MCF 10A (cell line): ENCODE measurements at regions not wholly inside any gene's neighbourhood (a gene's known extent, or its start where the extent isn't known, plus 50 kb on each side); places are given as distances from the start of the nearest gene placed in this dataset.

Source experiments
- BruUV-seq: library from RNA; stranded (reverse); fragments of 400-500 nt; replicated peaks from 2 replicates; lab custom pipeline; 2021; lab: Mats Ljungman, UMichigan
- CTCF ChIA-PET: fragments of 300-600 bp; sonication (Branson Sonifier 250); formaldehyde crosslinking; extraction: SDS; loops from one replicate; lab custom pipeline; 2021; ENCODE audit warnings: antibody characterized with exemption, inconsistent platforms; lab: Yijun Ruan, JAX
- POLR2A ChIA-PET: fragments of 300-600, 350-650 bp; sonication (Branson Sonifier 250); formaldehyde crosslinking; extraction: SDS; loops from one replicate; lab custom pipeline; 2020; ENCODE audit warnings: antibody characterized with exemption, inconsistent platforms; lab: Yijun Ruan, JAX
- DNase-seq: peaks from one replicate; pipeline ENCODE4 v3.0.0-alpha.2; 2018; ENCODE audit not compliant: unreplicated experiment
- H3K27ac Mint-ChIP-seq: one replicate; pipeline ENCODE4 v1.8.0; 2022; ENCODE audit warnings: mild to moderate bottlenecking, low read depth, mixed read lengths; ENCODE audit not compliant: unreplicated experiment
- H3K27me3 Mint-ChIP-seq: one replicate; pipeline ENCODE4 v1.8.0; 2022; ENCODE audit warnings: mixed read lengths; ENCODE audit not compliant: insufficient read depth, unreplicated experiment
- H3K36me3 Mint-ChIP-seq: one replicate; pipeline ENCODE4 v1.8.0; 2022; ENCODE audit warnings: mild to moderate bottlenecking, moderate library complexity, mixed read lengths; ENCODE audit not compliant: insufficient read depth, unreplicated experiment
- H3K4me1 Mint-ChIP-seq: one replicate; pipeline ENCODE4 v1.8.0; 2022; ENCODE audit warnings: mixed read lengths; ENCODE audit not compliant: insufficient read depth, unreplicated experiment
- H3K4me3 Mint-ChIP-seq: one replicate; pipeline ENCODE4 v1.8.0; 2022; ENCODE audit warnings: mild to moderate bottlenecking, moderate library complexity, mixed read lengths; ENCODE audit not compliant: unreplicated experiment
- H3K9me3 Mint-ChIP-seq: one replicate; pipeline ENCODE4 v1.8.0; 2022; ENCODE audit warnings: mixed read lengths; ENCODE audit not compliant: unreplicated experiment
- intact Hi-C: fragments of 100-400 bp; cut with micrococcal nuclease; formaldehyde crosslinking; loops from 2 replicates; pipeline ENCODE4 v1.14.1; 2022
- TF ChIP-seq, protein P1 (sequence below): fragments of 200-600 bp; IDR thresholded peaks from one replicate; pipeline ENCODE4 v1.8.0; 2022; ENCODE audit warnings: antibody characterized with exemption, mild to moderate bottlenecking; ENCODE audit not compliant: unreplicated experiment

DNA sequence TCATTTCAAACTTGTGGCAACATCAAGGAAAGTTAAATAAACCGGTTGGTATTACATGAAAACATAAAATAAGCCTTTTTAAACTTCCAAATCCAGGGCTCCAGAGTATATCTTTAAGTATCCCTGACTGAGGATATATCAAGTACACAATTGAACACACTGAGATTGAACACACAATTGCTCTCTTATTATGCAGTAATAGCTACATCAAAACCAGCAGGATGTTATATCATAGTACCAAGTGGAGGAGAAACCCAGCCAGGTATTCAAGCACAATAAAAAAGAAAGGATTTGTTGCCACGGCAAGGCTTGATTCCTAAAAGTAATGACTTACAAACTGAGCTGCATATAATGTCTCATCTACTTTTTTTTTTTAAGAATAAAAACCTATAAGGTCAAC, 605.8 kb downstream of the SPOCK3 start:
- BruUV-seq, result no TSS peak
- no peak overlapping the region for H3K27ac Mint-ChIP-seq
- intact Hi-C loops, result no loop called here
- H3K4me3 Mint-ChIP-seq, result no peak overlapping the region
- ChIA-PET CTCF (no interaction called here), POLR2A (no interaction called here)
- no peak for DNase-seq
- H3K4me1 Mint-ChIP-seq, result no peaks in the 10 kb centered on the region
- TF ChIP-seq, protein P1, sequence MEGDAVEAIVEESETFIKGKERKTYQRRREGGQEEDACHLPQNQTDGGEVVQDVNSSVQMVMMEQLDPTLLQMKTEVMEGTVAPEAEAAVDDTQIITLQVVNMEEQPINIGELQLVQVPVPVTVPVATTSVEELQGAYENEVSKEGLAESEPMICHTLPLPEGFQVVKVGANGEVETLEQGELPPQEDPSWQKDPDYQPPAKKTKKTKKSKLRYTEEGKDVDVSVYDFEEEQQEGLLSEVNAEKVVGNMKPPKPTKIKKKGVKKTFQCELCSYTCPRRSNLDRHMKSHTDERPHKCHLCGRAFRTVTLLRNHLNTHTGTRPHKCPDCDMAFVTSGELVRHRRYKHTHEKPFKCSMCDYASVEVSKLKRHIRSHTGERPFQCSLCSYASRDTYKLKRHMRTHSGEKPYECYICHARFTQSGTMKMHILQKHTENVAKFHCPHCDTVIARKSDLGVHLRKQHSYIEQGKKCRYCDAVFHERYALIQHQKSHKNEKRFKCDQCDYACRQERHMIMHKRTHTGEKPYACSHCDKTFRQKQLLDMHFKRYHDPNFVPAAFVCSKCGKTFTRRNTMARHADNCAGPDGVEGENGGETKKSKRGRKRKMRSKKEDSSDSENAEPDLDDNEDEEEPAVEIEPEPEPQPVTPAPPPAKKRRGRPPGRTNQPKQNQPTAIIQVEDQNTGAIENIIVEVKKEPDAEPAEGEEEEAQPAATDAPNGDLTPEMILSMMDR, result no peak
- H3K27me3 Mint-ChIP-seq, result no peaks in the 10 kb centered on the region
- H3K9me3 Mint-ChIP-seq, result no peaks in the 10 kb centered on the region
- no peaks in the 10 kb centered on the region for H3K36me3 Mint-ChIP-seq

DNA sequence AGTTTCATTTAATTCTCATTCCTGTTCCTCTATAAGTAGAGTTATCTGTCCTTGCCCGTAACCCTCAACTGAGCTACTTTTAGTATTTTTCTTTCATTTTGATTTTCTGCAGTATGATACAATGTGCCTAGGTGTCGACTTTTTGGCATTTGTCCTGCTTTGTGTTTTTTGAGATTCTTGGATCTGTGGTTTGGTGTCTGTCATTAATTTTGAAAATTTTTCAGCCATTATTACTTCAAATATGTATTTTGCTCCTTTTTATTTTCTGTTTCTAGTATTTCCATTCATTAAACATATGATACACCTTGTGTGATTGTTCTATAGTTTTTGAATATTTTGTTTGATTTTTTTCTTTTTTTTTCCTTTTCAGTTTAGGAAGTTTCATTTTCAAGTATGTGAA, 598.9 kb downstream of the SPOCK3 start:
- BruUV-seq, result no TSS peak
- TF ChIP-seq, protein P1, result no peak
- no peak overlapping the region for H3K27ac Mint-ChIP-seq
- CTCF ChIA-PET, result no interaction called here
- no peak overlapping the region for H3K4me3 Mint-ChIP-seq
- H3K36me3 Mint-ChIP-seq, result no peaks in the 10 kb centered on the region
- no peaks in the 10 kb centered on the region for H3K4me1 Mint-ChIP-seq
- H3K9me3 Mint-ChIP-seq, result peaks cover 10% of the 10 kb centered on the region
- POLR2A ChIA-PET, result no interaction called here
- intact Hi-C loops, result no loop called here
- DNase-seq, result no peak
- no peaks in the 10 kb centered on the region for H3K27me3 Mint-ChIP-seq

DNA sequence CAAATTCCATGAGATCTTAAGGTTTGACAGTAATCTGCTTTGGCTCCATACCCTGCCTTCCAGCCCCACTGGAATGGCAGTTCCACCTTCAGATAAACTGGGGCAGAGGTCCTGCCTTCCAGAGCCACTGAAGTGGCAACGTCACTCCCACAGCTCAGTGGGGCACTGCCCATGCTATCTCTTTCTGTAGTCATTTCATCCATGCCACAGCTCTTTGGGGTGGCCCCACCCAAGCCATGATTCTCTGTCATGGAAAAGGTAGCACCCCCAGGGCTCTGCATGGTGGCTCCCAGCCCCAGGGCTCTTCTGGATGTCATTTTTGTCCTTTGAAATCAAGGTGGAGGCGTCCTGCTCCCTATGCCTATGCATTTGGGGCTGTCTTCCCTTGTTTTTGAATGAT, 596.5 kb downstream of the SPOCK3 start:
- H3K27me3 Mint-ChIP-seq, result no peaks in the 10 kb centered on the region
- ChIA-PET POLR2A (no interaction called here), CTCF (no interaction called here)
- H3K4me1 Mint-ChIP-seq, result no peaks in the 10 kb centered on the region
- no TSS peak for BruUV-seq
- intact Hi-C loops, result no loop called here
- H3K36me3 Mint-ChIP-seq, result no peaks in the 10 kb centered on the region
- DNase-seq, result no peak
- H3K9me3 Mint-ChIP-seq, result peaks cover 10% of the 10 kb centered on the region
- H3K4me3 Mint-ChIP-seq, result no peak overlapping the region
- TF ChIP-seq, protein P1, result no peak
- no peak overlapping the region for H3K27ac Mint-ChIP-seq

DNA sequence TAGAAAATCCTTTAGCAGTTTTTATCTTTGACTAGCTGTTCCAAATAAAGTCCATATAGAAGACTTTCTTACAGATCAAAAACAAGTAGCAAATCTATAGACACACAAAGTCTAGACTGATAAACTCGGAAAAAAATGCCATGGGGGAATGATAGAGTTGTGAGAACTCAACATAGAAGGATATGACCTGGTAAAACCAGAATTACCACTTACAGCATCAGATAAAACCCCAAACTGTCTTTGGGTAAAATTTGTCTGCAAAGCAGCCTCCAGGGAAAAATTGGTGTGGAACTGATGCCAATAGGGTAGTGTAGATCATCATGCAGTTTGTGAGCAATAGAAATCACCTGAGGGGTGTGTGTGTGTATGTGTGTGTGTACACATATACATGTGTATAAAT, 579.1 kb downstream of the SPOCK3 start:
- H3K36me3 Mint-ChIP-seq, result no peaks in the 10 kb centered on the region
- DNase-seq, result no peak
- ChIA-PET CTCF (interaction anchor here (0.6 kb wide), 1 partner anchor 479 kb away, joined by 3 read pairs; no protein-coding TSS in a partner anchor), POLR2A (no interaction called here)
- intact Hi-C loops, result no loop called here
- H3K27me3 Mint-ChIP-seq, result no peaks in the 10 kb centered on the region
- no peak overlapping the region for H3K4me3 Mint-ChIP-seq
- TF ChIP-seq, protein P1, result no peak
- no peak overlapping the region for H3K27ac Mint-ChIP-seq
- H3K4me1 Mint-ChIP-seq, result no peaks in the 10 kb centered on the region
- BruUV-seq, result no TSS peak
- no peaks in the 10 kb centered on the region for H3K9me3 Mint-ChIP-seq
